Right renal pelvis (tissue), 4 donors: ENCODE measurements at regions not wholly inside any gene's neighbourhood (a gene's known extent, or its start where the extent isn't known, plus 50 kb on each side); places are given as distances from the start of the nearest gene placed in this dataset.
"Not testable (repeated sequence)": the region's sequence is repeated elsewhere in the genome, so short reads cannot be mapped to it uniquely, and the experiment has no call there.

ENCODE experiments used
- DNase-seq, 4 donors: peaks; one replicate each; pipeline ENCODE4 v3.0.0-alpha.2; 2013; ENCODE audit warnings: low read depth in 4 of 4, low spot score in 3 of 4, missing footprints in 1 of 4

- not testable (repeated sequence) for DNase-seq
These were observed 474.2 kb upstream of the MDGA2 start for GRCh38 chr14:48149624-48150023.

GRCh38 chr14:48140804-48141203 lies 465.4 kb upstream of the MDGA2 start:
- DNase-seq = no peak

GRCh38 chr14:48129472-48129871 lies 454.1 kb upstream of the MDGA2 start:
- no peak for DNase-seq

GRCh38 chr14:48127674-48128073 lies 452.3 kb upstream of the MDGA2 start:
- DNase-seq = no peak

GRCh38 chr14:48125654-48126053 lies 450.2 kb upstream of the MDGA2 start:
- no peak for DNase-seq

GRCh38 chr14:48113713-48114112 lies 438.3 kb upstream of the MDGA2 start:
- no peak for DNase-seq

GRCh38 chr14:48111151-48111550 lies 435.7 kb upstream of the MDGA2 start:
- no peak for DNase-seq

- no peak for DNase-seq
These were observed 432.2 kb upstream of the MDGA2 start for GRCh38 chr14:48107646-48108045.

- DNase-seq = no peak
These were observed 421.5 kb upstream of the MDGA2 start for GRCh38 chr14:48096897-48097296.

GRCh38 chr14:48086516-48086915 lies 411.1 kb upstream of the MDGA2 start:
- DNase-seq = no peak

- no peak for DNase-seq
These were observed 400.1 kb upstream of the MDGA2 start for GRCh38 chr14:48075487-48075886.

GRCh38 chr14:48052973-48053372 lies 377.6 kb upstream of the MDGA2 start:
- no peak for DNase-seq

- no peak for DNase-seq
These were observed 360.4 kb upstream of the MDGA2 start for GRCh38 chr14:48035836-48036235.

GRCh38 chr14:48027115-48027514 lies 351.7 kb upstream of the MDGA2 start:
- no peak for DNase-seq

GRCh38 chr14:48023881-48024280 lies 348.5 kb upstream of the MDGA2 start:
- no peak for DNase-seq

GRCh38 chr14:48011484-48011883 lies 336.1 kb upstream of the MDGA2 start:
- DNase-seq = not testable (repeated sequence)

GRCh38 chr14:48008646-48009045 lies 333.2 kb upstream of the MDGA2 start:
- no peak for DNase-seq

GRCh38 chr14:48005986-48006385 lies 330.6 kb upstream of the MDGA2 start:
- no peak for DNase-seq

- DNase-seq = no peak
These were observed 318.5 kb upstream of the MDGA2 start for GRCh38 chr14:47993883-47994282.

GRCh38 chr14:47988175-47988574 lies 312.8 kb upstream of the MDGA2 start:
- no peak for DNase-seq

- DNase-seq = no peak
These were observed 303.5 kb upstream of the MDGA2 start for GRCh38 chr14:47978871-47979270.

- no peak for DNase-seq
These were observed 300.7 kb upstream of the MDGA2 start for GRCh38 chr14:47976139-47976538.

GRCh38 chr14:47966076-47966810 lies 290.8 kb upstream of the MDGA2 start:
- DNase-seq = no peak
